Mesendoderm (in vitro differentiated cells): ENCODE measurements at regions not wholly inside any gene's neighbourhood (a gene's known extent, or its start where the extent isn't known, plus 50 kb on each side); places are given as distances from the start of the nearest gene placed in this dataset.

Source experiments
- DNase-seq: peaks from one replicate; pipeline ENCODE4 v3.0.0; 2013
- H2AK5ac ChIP-seq: 2 replicates; pipeline ENCODE4 v1.6.1; 2013; ENCODE audit warnings: low read length, inconsistent platforms
- H2BK120ac ChIP-seq: 2 replicates; pipeline ENCODE4 v1.6.1; 2013; ENCODE audit warnings: low read depth, mild to moderate bottlenecking, low read length, moderate library complexity, mixed read lengths
- H2BK15ac ChIP-seq: replicated peaks from 2 replicates; pipeline ENCODE4 v1.6.1; 2013; ENCODE audit warnings: low read depth, mild to moderate bottlenecking, moderate library complexity
- H2BK5ac ChIP-seq: 2 replicates; pipeline ENCODE4 v1.6.1; 2013; ENCODE audit warnings: low read length, inconsistent platforms
- H3K18ac ChIP-seq: 2 replicates; pipeline ENCODE4 v1.6.1; 2013; ENCODE audit warnings: mild to moderate bottlenecking, low read length, mixed read lengths
- H3K23ac ChIP-seq: one replicate; pipeline ENCODE4 v1.6.1; 2013; ENCODE audit warnings: low read length
- H3K27ac ChIP-seq: 2 replicates; pipeline ENCODE4 v1.5.1; 2013; ENCODE audit warnings: low read depth, mild to moderate bottlenecking, inconsistent platforms, low read length, moderate library complexity
- H3K27me3 ChIP-seq: 2 replicates; pipeline ENCODE4 v1.6.1; 2013; ENCODE audit warnings: low read length, control low read depth, mild to moderate bottlenecking, inconsistent platforms; ENCODE audit not compliant: insufficient read depth, poor library complexity
- H3K36me3 ChIP-seq: 2 replicates; pipeline ENCODE4 v1.6.1; 2013; ENCODE audit warnings: low read length, inconsistent platforms; ENCODE audit not compliant: control insufficient read depth, insufficient read depth
- H3K4ac ChIP-seq: one replicate; pipeline ENCODE4 v1.6.1; 2013; ENCODE audit warnings: low read depth, mild to moderate bottlenecking, low read length, moderate library complexity
- H3K4me1 ChIP-seq: 2 replicates; pipeline ENCODE4 v1.6.1; 2013; ENCODE audit warnings: low read depth, low read length, inconsistent platforms; ENCODE audit not compliant: control insufficient read depth
- H3K4me2 ChIP-seq: 2 replicates; pipeline ENCODE4 v1.6.1; 2013; ENCODE audit warnings: low read length
- H3K4me3 ChIP-seq: 2 replicates; pipeline ENCODE4 v1.5.1; 2013; ENCODE audit warnings: mild to moderate bottlenecking, low read length
- H3K56ac ChIP-seq: one replicate; pipeline ENCODE4 v1.6.1; 2013; ENCODE audit warnings: low read length
- H3K79me1 ChIP-seq: 2 replicates; pipeline ENCODE4 v1.6.1; 2013; ENCODE audit warnings: low read length, inconsistent platforms
- H3K79me2 ChIP-seq: 2 replicates; pipeline ENCODE4 v1.6.1; 2013; ENCODE audit warnings: mild to moderate bottlenecking, low read length; ENCODE audit not compliant: control insufficient read depth, insufficient read depth
- H3K9ac ChIP-seq: 2 replicates; pipeline ENCODE4 v1.6.1; 2013; ENCODE audit warnings: low read length, inconsistent platforms
- H4K5ac ChIP-seq: one replicate; pipeline ENCODE4 v1.6.1; 2013; ENCODE audit warnings: low read length
- H4K8ac ChIP-seq: one replicate; pipeline ENCODE4 v1.6.1; 2013; ENCODE audit warnings: low read depth, mild to moderate bottlenecking, control low read depth, low read length, moderate library complexity
- WGBS: extraction: QIAGEN DNeasy Blood & Tissue Kit; methylation state at CpG from one replicate; pipeline ENCODE4 v1.1.7; 2013; ENCODE audit warnings: low lambda C conversion rate, missing lambda C conversion rate; ENCODE audit not compliant: insufficient coverage; ENCODE audit errors: extremely low coverage; 5-methylcytosine and 5-hydroxymethylcytosine counted together

GRCh38 chr2:193528458-193528857 is 1333.7 kb upstream of the TMEFF2 start:
- no peaks in the 10 kb centered on the region for H3K4me1 ChIP-seq
- H3K9ac ChIP-seq = no peak overlapping the region
- no peak for DNase-seq
- no peak overlapping the region for H3K18ac ChIP-seq
- no peak overlapping the region for H3K4ac ChIP-seq
- H3K27ac ChIP-seq = no peak overlapping the region
- H4K8ac ChIP-seq = no peak overlapping the region
- H3K4me3 ChIP-seq = no peak overlapping the region
- H2AK5ac ChIP-seq = no peak overlapping the region
- H4K5ac ChIP-seq = no peak overlapping the region
- H3K79me2 ChIP-seq = no peaks in the 10 kb centered on the region
- no peak overlapping the region for H3K4me2 ChIP-seq
- no peaks in the 10 kb centered on the region for H3K36me3 ChIP-seq
- no CpG with 5 or more reads among the region's 1 CpG for WGBS
- H3K56ac ChIP-seq = no peak overlapping the region
- H2BK120ac ChIP-seq = no peak overlapping the region
- no peak overlapping the region for H3K23ac ChIP-seq
- no peaks in the 10 kb centered on the region for H3K79me1 ChIP-seq
- no peak overlapping the region for H2BK5ac ChIP-seq
- H2BK15ac ChIP-seq = no peak overlapping the region
- no peaks in the 10 kb centered on the region for H3K27me3 ChIP-seq

GRCh38 chr2:193527146-193527545 is 1332.4 kb upstream of the TMEFF2 start:
- H2BK15ac ChIP-seq = no peak overlapping the region
- H3K79me1 ChIP-seq = no peaks in the 10 kb centered on the region
- H4K8ac ChIP-seq = no peak overlapping the region
- H3K4ac ChIP-seq = no peak overlapping the region
- no peaks in the 10 kb centered on the region for H3K4me1 ChIP-seq
- no peak overlapping the region for H4K5ac ChIP-seq
- H3K27ac ChIP-seq = no peak overlapping the region
- no peak overlapping the region for H2BK120ac ChIP-seq
- H2BK5ac ChIP-seq = no peak overlapping the region
- no peak overlapping the region for H3K4me3 ChIP-seq
- no peak overlapping the region for H3K9ac ChIP-seq
- no peak overlapping the region for H3K18ac ChIP-seq
- H3K23ac ChIP-seq = no peak overlapping the region
- H3K4me2 ChIP-seq = no peak overlapping the region
- WGBS = no CpG with 5 or more reads among the region's 3 CpGs
- DNase-seq = no peak
- H2AK5ac ChIP-seq = no peak overlapping the region
- H3K79me2 ChIP-seq = no peaks in the 10 kb centered on the region
- no peak overlapping the region for H3K56ac ChIP-seq
- H3K36me3 ChIP-seq = no peaks in the 10 kb centered on the region
- H3K27me3 ChIP-seq = no peaks in the 10 kb centered on the region

GRCh38 chr2:193523662-193524061 is 1328.9 kb upstream of the TMEFF2 start:
- H3K4me1 ChIP-seq = no peaks in the 10 kb centered on the region
- no peaks in the 10 kb centered on the region for H3K79me2 ChIP-seq
- no peaks in the 10 kb centered on the region for H3K27me3 ChIP-seq
- no peak for DNase-seq
- no peak overlapping the region for H2BK15ac ChIP-seq
- no peak overlapping the region for H4K5ac ChIP-seq
- no peak overlapping the region for H3K27ac ChIP-seq
- WGBS = no CpG with 5 or more reads among the region's 1 CpG
- no peak overlapping the region for H3K4me3 ChIP-seq
- no peak overlapping the region for H2AK5ac ChIP-seq
- no peak overlapping the region for H3K18ac ChIP-seq
- no peak overlapping the region for H3K4me2 ChIP-seq
- H2BK120ac ChIP-seq = no peak overlapping the region
- H3K23ac ChIP-seq = no peak overlapping the region
- no peak overlapping the region for H3K56ac ChIP-seq
- H3K79me1 ChIP-seq = no peaks in the 10 kb centered on the region
- no peak overlapping the region for H4K8ac ChIP-seq
- no peak overlapping the region for H2BK5ac ChIP-seq
- H3K9ac ChIP-seq = no peak overlapping the region
- H3K4ac ChIP-seq = no peak overlapping the region
- no peaks in the 10 kb centered on the region for H3K36me3 ChIP-seq

- Histone ChIP-seq H2BK5ac (no peak overlapping the region), H3K23ac (no peak overlapping the region), H2BK15ac (no peak overlapping the region), H4K8ac (no peak overlapping the region), H2BK120ac (no peak overlapping the region), H3K27me3 (no peaks in the 10 kb centered on the region), H3K36me3 (no peaks in the 10 kb centered on the region), H3K79me1 (no peaks in the 10 kb centered on the region), H3K18ac (no peak overlapping the region), H3K56ac (no peak overlapping the region), H2AK5ac (no peak overlapping the region), H3K9ac (no peak overlapping the region), H3K4me3 (no peak overlapping the region), H3K79me2 (no peaks in the 10 kb centered on the region), H4K5ac (no peak overlapping the region), H3K27ac (no peak overlapping the region), H3K4me2 (no peak overlapping the region), H3K4ac (no peak overlapping the region), H3K4me1 (no peaks in the 10 kb centered on the region)
- DNase-seq = no peak
- WGBS = no CpG with 5 or more reads among the region's 2 CpGs
These were observed 1326.8 kb upstream of the TMEFF2 start for GRCh38 chr2:193521523-193521922.

- Histone ChIP-seq H3K4me3 (no peak overlapping the region), H3K4me2 (no peak overlapping the region), H3K23ac (no peak overlapping the region), H4K8ac (no peak overlapping the region), H3K9ac (no peak overlapping the region), H4K5ac (no peak overlapping the region), H3K56ac (no peak overlapping the region), H3K79me2 (no peaks in the 10 kb centered on the region), H3K4me1 (no peaks in the 10 kb centered on the region), H2BK15ac (no peak overlapping the region), H3K4ac (no peak overlapping the region), H3K36me3 (no peaks in the 10 kb centered on the region), H2BK120ac (no peak overlapping the region), H3K79me1 (no peaks in the 10 kb centered on the region), H3K27ac (no peak overlapping the region), H3K18ac (no peak overlapping the region), H3K27me3 (no peaks in the 10 kb centered on the region), H2AK5ac (no peak overlapping the region), H2BK5ac (no peak overlapping the region)
- WGBS = no CpG with 5 or more reads among the region's 5 CpGs
- DNase-seq = no peak
These were observed 1326.2 kb upstream of the TMEFF2 start for GRCh38 chr2:193520709-193521458.
